Transverse colon (tissue), 4 donors: ENCODE measurements at regions not wholly inside any gene's neighbourhood (a gene's known extent, or its start where the extent isn't known, plus 50 kb on each side); places are given as distances from the start of the nearest gene placed in this dataset.

ENCODE experiments used
- CTCF ChIP-seq, 5 experiments: fragments of 200-600 bp in 3 of 5; fragments of 450-650 bp in 2 of 5; sonication (generic) in 3 of 5; IDR thresholded peaks; 1 replicate in 2 of 5; 2 replicates in 3 of 5; pipeline ENCODE4 v1.5.1; 2016 to 2017; ENCODE audit warnings: antibody characterized with exemption in 5 of 5, inconsistent platforms in 3 of 5, mild to moderate bottlenecking in 2 of 5, moderate library complexity in 1 of 5
- POLR2AphosphoS5 ChIP-seq, 3 donors: sonication (generic); formaldehyde crosslinking; IDR thresholded peaks; one replicate each; pipeline ENCODE4 v1.6.1; 2016; ENCODE audit warnings: antibody characterized with exemption in 3 of 3

GRCh38 chr5:61599370-61600122 is 267.5 kb downstream of the ZSWIM6 start:
- TF ChIP-seq POLR2AphosphoS5 (IDR thresholded peaks at IDR 0.05) (no peak), CTCF (IDR thresholded peaks at IDR 0.05) (no peak)
